SU-DHL-6 (cell line): ENCODE measurements at regions not wholly inside any gene's neighbourhood (a gene's known extent, or its start where the extent isn't known, plus 50 kb on each side); places are given as distances from the start of the nearest gene placed in this dataset.
"Not testable (repeated sequence)": the region's sequence is repeated elsewhere in the genome, so short reads cannot be mapped to it uniquely, and the experiment has no call there.

ENCODE experiments used
- CTCF ChIP-seq: fragments of 200-600 bp; sonication (generic); IDR thresholded peaks from one replicate; pipeline ENCODE4 v1.5.1; 2017; ENCODE audit warnings: antibody characterized with exemption, mild to moderate bottlenecking, low read length, moderate library complexity; ENCODE audit not compliant: insufficient read depth, poor library complexity, severe bottlenecking
- EZH2phosphoT487 ChIP-seq: fragments of 200-600 bp; sonication (generic), shearing (Covaris generic); conservative IDR thresholded peaks from 2 replicates; pipeline ENCODE4 v1.6.1; 2018; ENCODE audit warnings: mild to moderate bottlenecking, antibody characterized with exemption, low read length, moderate library complexity, mixed read lengths

- not testable (repeated sequence) for TF ChIP-seq CTCF, EZH2phosphoT487
These were observed 122.9 kb downstream of the TNFRSF13B start for GRCh38 chr17:16848997-16849396.
